KG1 (cell line): ENCODE measurements at regions not wholly inside any gene's neighbourhood (a gene's known extent, or its start where the extent isn't known, plus 50 kb on each side); places are given as distances from the start of the nearest gene placed in this dataset.

Experiments
- DNase-seq: peaks from one replicate; lab custom pipeline; 2025; lab: John Stamatoyannopoulos, UW

GRCh38 chrX:149274516-149275105 lies 230.5 kb downstream of the IDS start:
- DNase-seq, result no peak

GRCh38 chrX:149272690-149273463 lies 232.2 kb downstream of the IDS start:
- DNase-seq, result no peak

- no peak for DNase-seq
Observed at GRCh38 chrX:149267878-149268813, 237.0 kb downstream of the IDS start.

GRCh38 chrX:149262086-149262485 lies 243.0 kb downstream of the IDS start:
- no peak for DNase-seq

GRCh38 chrX:149259241-149259640 lies 245.9 kb downstream of the IDS start:
- DNase-seq, result no peak

- DNase-seq, result no peak
Observed at GRCh38 chrX:149255860-149256259, 249.2 kb downstream of the IDS start.

- no peak for DNase-seq
Observed at GRCh38 chrX:149248073-149248625, 257.0 kb downstream of the IDS start.

GRCh38 chrX:149230689-149231088 lies 274.4 kb downstream of the IDS start:
- DNase-seq, result no peak

- no peak for DNase-seq
Observed at GRCh38 chrX:149223854-149224253, 281.3 kb downstream of the IDS start.

GRCh38 chrX:149222040-149222439 lies 283.1 kb downstream of the IDS start:
- DNase-seq, result no peak

GRCh38 chrX:149221230-149221629 lies 283.9 kb downstream of the IDS start:
- DNase-seq, result no peak

- no peak for DNase-seq
Observed at GRCh38 chrX:149213264-149213663, 291.8 kb downstream of the IDS start.

- no peak for DNase-seq
Observed at GRCh38 chrX:149208307-149208706, 296.8 kb downstream of the IDS start.

GRCh38 chrX:149207518-149207917 lies 297.6 kb downstream of the IDS start:
- no peak for DNase-seq

- DNase-seq, result no peak
Observed at GRCh38 chrX:149205937-149206336, 299.2 kb downstream of the IDS start.

- no peak for DNase-seq
Observed at GRCh38 chrX:149205081-149205480, 300.0 kb downstream of the IDS start.

GRCh38 chrX:149199734-149200133 lies 305.4 kb downstream of the IDS start:
- DNase-seq, result no peak

GRCh38 chrX:149198980-149199732 lies 305.9 kb downstream of the IDS start:
- DNase-seq, result no peak

- DNase-seq, result no peak
Observed at GRCh38 chrX:149185087-149185486, 320.0 kb downstream of the IDS start.

- DNase-seq, result no peak
Observed at GRCh38 chrX:149161435-149162088, 343.5 kb downstream of the IDS start.

GRCh38 chrX:149157976-149158375 lies 347.1 kb downstream of the IDS start:
- no peak for DNase-seq
